GM19025 (cell line): ENCODE measurements at regions not wholly inside any gene's neighbourhood (a gene's known extent, or its start where the extent isn't known, plus 50 kb on each side); places are given as distances from the start of the nearest gene placed in this dataset.
"Not testable (repeated sequence)": the region's sequence is repeated elsewhere in the genome, so short reads cannot be mapped to it uniquely, and the experiment has no call there.

Source experiments
- ATAC-seq: cut with Tn5 transposase; IDR thresholded peaks from one replicate; pipeline ENCODE4 v1.9.1; 2021; ENCODE audit warnings: mild to moderate bottlenecking, low read depth, moderate library complexity; ENCODE audit not compliant: unreplicated experiment

DNA sequence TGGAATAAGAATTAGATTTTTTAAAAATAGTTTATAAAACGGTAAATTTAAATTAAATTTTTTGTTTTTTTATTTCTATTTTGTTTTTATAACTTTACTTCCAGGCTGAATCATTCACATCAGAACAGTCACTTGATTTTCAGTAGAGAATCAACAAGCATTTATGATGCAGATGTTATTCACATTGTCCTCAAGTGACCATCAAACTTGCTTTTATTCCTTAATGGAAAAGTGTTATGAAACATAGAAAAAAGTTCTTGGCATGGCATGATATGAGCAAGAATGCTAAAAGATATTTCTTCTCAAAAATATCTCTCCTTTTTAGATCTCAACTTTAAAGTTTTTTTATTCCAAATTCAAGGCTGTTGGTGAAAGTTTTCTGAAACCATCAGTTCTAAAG is 70.9 kb upstream of the TGFBR2 start:
- ATAC-seq, result no peak

DNA sequence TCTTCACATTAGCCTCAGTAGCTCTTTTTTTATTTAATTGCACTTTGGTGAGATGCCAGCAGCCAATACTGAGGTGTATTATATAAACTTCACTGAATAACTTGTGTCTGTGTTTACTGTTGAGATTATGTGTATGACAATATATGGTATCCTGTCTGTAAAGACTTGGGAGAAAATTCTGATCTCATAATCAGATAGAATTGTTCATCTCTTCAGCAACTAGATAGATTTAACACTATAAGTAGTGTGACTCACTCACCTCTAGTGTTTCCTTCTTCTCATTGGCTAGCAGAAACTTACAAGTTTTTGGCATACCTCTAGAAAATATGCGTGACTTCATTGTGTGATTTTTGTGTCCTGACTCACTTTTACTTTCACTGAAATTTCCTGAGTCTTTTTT is 67.6 kb upstream of the TGFBR2 start:
- no peak for ATAC-seq

DNA sequence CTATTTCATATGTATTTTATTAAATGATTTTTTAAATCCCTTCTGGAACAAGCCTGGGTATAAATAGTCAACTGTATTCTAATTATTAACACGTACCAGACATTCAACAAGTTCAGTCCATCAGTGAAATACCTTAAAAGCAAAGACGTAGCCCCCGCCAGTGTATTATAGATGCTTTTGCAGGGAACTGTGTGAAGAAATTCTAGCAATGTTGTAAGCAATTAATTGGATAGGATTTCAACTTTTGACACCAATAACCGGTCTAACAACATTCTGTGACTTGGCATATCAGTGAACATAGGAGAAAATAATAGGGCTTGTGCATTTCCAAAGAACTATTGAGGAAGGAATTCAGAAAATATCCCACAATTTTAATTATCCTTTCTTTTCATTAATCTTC is 67.2 kb upstream of the TGFBR2 start:
- no peak for ATAC-seq

DNA sequence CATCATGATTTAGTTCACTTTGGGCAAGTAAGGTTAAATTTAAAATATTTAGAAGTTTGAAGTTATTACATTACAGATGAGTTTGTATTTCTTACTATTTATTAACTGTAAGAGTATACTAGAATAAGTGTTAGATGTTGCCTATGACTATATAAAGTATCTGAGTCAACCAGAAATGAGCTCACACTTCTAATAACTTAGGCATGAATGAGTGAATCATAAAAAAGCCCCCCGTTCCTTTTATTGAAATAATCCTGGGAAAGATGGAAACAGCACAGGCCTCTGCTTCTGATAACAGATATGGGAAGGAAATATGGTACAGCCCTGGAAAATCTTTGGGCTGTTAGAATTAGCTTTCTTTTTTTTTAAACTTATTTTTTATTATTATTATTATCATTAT is 66.6 kb upstream of the TGFBR2 start:
- no peak for ATAC-seq

DNA sequence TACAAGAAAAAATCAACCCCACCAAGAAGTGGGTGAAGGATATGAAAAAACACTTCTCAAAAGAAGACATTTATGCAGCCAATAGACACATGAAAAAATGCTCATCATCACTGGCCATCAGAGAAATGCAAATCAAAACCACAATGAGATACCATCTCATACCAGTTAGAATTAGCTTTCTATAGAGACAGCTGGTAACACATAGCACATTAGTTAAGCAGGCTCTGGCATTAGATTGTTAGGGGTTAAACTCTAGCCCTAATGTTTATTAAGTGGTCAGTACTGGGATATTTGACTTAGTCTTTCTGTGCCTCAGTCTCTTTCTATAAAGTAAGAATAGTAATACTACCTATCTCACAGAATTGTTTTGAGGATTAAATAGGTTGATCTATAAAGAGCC is 65.2 kb upstream of the TGFBR2 start:
- ATAC-seq, result not testable (repeated sequence)

DNA sequence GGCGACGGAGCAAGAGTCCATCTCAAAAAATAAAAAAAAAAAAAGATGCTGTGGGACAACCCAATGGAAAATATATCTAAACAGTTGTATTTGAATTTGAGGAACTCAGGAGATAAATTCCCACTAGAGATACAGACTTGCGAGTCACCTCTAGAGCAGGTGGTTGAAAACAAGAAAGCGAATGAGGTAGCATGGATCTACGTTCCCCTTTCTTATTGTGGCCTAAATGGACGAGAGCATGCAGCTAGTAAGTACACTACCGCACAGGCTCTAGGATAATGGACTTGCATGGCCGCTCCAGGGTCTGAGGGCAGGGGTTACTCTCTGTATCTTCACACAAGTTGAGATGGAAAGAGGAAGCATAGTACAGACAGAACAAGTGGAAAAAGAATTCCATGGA is 63.5 kb upstream of the TGFBR2 start:
- no peak for ATAC-seq

DNA sequence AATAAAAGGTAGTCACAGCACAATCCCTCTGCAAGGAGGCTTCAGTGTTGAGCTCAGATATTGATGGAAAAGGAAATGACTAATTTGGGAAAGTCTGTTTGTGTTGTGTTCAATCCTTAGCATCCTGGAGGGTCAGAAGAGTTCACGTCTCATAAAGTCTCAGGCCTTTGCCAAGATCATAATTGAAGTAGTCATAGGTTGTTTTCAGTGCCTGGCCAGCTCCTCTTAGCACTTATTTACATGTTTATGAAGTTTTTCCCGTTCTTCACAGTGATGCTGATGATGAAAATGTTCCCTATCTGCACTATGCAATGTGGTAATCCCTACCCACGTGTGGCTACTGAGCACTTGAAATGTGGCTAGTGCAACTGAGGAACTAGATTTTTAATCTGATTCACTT is 61.6 kb upstream of the TGFBR2 start:
- no peak for ATAC-seq

DNA sequence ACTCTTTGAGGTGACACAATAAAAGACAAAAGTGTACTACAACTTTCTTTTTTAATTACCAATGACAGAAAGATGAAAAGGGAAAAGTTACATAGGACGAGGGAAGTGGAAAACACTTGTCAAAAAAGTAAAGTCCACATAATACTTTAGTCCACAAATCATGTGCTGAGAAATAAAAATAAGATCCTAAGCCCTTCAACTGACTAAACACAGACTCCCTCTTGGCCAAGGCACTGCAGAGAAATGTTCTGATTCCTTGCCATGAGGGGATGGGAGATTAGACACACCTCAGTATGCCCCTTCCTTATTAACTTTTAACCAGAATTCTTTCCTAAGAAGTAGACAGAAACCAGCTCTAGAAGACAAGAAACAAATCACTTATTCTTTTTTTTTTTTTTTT is 59.5 kb upstream of the TGFBR2 start:
- ATAC-seq, result no peak

DNA sequence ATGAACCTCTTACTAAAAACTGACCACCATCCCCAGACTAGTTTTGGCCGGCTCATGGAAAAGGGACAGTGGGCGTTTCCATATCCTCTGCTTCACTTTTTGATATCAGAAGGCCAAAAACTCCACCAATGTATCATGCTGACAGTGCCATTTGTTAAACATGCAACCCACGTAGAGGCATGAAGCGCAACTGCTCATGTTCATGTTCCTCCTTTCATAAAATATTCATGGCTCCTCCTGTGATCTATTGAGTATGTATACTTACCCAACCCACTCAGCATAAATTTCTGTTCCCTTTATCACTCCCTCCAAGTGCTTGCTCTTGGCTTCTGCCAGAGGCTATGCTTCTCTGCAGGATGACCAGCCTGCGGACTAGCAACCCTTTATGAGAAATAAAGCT is 58.7 kb upstream of the TGFBR2 start:
- no peak for ATAC-seq

DNA sequence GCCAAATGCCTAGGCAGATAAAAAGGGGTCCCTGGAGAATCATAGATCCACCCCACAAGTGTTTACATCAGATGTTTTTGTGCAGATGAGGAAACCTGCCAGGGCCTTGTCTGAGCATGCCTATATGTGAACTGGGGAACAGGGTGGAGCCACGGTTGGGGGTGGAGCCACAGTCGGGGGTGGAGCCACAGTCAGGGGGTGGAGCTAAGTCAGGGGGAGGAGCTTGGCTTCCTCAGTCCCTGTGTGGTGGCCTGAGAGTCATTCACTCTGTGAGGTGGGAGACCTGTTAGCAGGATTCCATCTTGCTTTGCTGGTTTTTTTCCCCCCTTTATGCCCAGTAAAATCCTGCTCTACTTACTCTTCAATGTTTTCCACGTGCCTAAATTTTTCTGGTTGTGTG is 57.8 kb upstream of the TGFBR2 start:
- ATAC-seq, result no peak

DNA sequence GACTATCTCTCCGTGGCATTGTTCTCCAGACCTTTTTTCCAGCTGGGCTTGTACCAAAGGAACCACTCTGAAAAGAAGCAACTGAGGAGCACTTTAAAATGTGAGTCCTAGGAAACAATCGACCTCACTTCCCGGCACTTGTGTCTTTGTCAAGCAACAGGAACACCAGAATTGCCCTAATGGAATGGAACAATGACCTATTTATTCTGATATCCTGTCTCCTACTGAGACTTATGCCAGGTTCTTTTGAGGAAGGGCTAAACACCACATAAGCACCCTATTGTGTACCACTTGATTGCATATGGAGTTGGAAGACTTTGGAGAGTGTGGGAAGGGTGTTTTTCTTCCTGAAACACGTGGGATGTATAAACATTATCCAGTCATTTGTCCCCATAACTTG is 56.8 kb upstream of the TGFBR2 start:
- no peak for ATAC-seq

DNA sequence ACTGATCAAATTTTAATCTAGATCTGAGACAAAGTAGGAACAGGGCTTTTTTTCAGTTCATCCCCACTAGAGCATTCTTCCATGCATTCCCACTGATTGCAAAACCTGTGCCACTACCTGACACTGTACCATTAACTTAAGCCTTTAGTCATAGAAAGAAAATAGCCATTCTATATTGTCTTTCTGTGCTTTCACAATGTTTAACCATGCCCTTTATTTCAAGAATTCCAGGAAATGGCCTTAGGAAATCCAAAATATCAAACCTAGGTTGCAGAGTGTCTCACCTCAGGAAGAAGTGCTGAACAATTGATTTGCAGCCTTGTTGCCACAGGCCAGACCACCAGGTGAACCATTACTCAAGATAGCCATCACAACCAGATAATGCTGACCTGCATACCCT is 56.2 kb upstream of the TGFBR2 start:
- ATAC-seq, result no peak

DNA sequence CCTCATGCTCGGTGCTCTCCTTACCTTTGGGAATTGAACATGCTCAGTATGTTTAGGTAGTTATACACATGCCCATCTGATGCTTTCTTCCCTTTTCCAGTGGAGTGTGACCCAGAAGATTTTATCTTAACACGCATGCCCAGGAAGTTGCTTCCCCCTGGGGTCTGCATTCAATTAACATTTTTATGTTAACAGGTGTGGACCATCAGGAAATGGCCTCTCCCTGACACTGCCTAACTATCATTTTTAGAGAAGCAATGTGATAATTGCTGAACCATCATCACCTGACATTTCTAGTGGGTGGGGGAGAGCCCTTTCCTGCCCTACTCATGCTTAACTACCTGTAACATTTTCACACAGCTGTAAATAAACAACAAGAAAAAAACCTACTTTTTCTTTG is 55.1 kb upstream of the TGFBR2 start:
- no peak for ATAC-seq

DNA sequence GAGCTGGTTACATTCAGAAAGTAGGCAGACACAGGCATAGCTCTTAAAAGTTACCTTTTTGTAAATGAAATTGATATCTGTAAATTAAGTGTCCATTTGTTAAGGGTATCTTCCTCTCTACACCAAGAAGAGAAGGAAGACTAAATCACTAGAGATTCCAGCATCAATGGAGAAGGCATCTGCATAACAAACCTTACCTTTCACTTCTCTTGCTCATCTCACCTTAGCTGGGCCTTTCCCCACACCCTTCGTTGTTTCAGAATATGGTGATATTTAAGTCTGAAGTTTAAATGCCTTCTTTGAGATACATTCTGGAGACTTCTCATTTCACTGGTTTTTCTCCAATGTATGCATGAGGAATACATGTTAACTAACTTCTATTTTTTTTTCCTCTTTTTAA is 54.5 kb upstream of the TGFBR2 start:
- ATAC-seq, result no peak

DNA sequence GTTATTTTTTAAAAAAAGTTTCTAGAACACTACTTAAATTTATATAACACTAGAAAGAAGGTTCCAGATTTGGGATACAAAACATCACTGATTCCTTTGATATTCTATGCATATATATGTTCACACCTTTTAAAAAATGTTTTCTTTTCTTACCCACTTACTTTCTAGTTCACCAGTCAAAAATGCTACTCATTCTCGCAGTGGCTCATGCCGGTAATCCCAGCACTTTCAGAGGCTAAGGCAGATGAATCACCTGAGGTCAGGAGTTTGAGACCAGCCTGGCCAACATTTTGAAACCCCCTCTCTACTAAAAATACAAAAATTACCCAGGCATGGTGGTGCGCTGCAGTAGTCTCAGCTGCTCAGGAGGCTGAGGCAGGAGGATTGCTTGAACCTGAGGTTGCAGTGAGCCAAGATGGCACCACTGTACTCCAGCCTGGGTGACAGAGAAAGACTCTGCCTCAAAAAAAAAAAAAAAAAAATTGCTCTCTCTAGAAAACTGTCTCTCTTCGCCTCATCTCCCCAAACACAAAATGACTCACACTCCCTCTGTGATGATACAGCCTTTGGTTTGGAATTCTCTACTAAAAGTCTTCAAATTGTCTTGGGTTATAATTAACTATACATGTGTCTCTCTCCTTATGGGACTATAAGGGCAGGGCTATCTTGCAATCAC is 52.6 kb upstream of the TGFBR2 start:
- no peak for ATAC-seq

DNA sequence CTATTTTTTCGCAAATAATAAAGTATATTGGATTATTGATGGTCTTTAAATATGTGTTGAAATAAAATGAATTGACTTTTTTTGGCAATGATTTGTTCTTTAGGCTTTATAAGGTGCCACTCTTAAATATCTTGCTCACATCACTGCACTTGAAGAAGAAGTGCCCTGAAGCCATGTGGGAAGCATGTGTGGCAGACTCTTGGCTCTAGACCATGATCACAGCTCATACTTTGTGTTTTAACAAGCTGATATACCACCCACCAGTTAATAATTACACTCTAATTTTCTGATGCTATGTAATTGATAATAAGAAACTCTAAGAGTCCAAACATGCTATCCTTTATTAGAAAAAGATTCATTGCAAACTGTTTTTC is 52.1 kb upstream of the TGFBR2 start:
- no peak for ATAC-seq

DNA sequence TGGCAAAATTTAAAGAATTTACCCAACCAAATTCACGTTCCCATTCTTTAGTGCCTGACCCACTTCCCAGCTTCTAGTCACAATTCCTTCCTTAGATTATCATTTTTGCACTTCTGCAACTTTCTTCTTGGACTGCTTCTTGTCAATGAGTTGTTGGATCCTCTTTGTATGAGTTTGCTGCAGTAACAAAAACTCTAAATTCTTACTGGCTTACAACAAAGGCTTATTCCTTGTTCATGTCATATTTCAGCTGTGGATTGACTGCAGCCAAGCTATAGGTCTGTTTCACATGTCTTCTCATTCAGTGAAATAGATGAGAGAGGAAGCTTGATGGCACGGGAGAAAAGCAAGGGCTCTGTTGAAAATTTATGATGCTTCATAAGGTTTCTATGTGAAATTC is 50.4 kb upstream of the TGFBR2 start:
- no peak for ATAC-seq
